Stomach (tissue), 4 donors: ENCODE measurements at regions not wholly inside any gene's neighbourhood (a gene's known extent, or its start where the extent isn't known, plus 50 kb on each side); places are given as distances from the start of the nearest gene placed in this dataset.

Experiments
- CTCF ChIP-seq, 7 experiments: fragments of 450-650 bp in 4 of 7; fragments of 200-600 bp in 3 of 7; sonication (generic) in 3 of 7; IDR thresholded peaks; one replicate each; pipeline ENCODE4 v1.5.1; 2016 to 2019; ENCODE audit warnings: antibody characterized with exemption in 7 of 7, control low read depth in 2 of 7, mild to moderate bottlenecking in 1 of 7
- EP300 ChIP-seq: sonication (generic); formaldehyde crosslinking; IDR thresholded peaks from one replicate; pipeline ENCODE4 v1.6.1; 2017; ENCODE audit warnings: antibody characterized with exemption
- POLR2AphosphoS5 ChIP-seq, 3 donors: sonication (generic); formaldehyde crosslinking; IDR thresholded peaks; one replicate each; pipeline ENCODE4 v1.6.1; 2016; ENCODE audit warnings: antibody characterized with exemption in 3 of 3

DNA sequence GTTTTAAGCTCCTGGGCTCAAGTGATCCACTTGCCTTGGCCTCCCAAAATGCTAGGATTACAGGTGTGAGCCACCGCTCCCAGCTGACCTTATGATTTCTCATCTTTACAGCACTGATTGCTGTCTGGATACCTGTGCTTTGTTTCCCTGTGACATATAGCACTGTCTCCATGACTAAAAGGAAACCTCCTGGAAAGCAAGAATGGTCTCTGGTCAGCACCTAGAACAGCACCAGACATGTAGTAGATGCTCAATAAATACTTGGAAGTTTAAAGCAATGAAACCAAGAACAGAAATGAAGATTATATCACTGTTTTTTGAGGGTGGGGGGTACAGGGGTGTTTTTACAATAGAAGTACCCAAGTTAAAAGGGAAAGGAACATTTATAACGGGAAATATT is 156.8 kb upstream of the ADAMTS9 start:
- TF ChIP-seq CTCF (IDR thresholded peaks at IDR 0.05) (no peak), EP300 (no peak), POLR2AphosphoS5 (IDR thresholded peaks at IDR 0.05) (no peak)
